ENCODE measurements at regions not wholly inside any gene's neighbourhood (a gene's known extent, or its start where the extent isn't known, plus 50 kb on each side); places are given as distances from the start of the nearest gene placed in this dataset.

- no peak for DNase-seq
These were observed 916.2 kb downstream of the GRIK2 start for GRCh38 chr6:102309700-102310099.

DNA sequence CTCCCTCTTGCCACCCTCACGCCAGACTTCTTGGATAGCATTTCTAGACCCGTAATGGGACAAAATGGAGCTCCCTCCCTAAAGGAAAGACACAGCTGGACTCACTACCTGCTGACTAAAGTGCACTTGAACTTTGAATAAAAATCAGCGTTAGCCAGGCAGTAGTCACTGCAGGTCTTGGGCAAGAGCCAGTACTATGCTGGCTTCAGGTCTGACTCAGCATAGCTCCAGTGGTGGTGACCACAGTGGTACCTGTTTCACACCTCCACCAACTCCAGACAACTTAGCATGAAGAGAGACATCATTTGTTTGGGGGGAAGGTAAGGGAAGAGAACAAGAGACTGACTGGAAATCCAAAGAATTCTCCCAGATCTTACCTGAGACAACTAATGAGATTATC lies 906.8 kb downstream of the GRIK2 start:
- DNase-seq, result no peak

DNA sequence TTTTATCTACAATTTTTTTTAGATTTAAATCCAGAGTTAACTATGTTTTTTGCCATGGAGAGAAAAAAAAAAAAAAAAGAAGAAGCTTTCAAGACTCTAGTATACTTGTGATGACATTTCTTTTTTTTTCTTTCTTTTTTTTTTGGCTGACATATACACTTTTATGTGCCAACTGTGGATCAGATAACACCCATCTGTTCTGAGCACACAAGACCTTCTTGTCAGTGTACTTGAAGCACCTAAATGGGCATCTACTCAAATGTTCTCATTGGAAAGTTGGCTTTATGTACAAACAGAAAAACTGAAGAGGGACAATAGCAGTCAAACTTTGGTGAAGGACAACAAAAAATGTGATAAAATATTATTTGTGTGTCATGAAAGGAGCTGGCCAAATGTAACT lies 904.5 kb downstream of the GRIK2 start:
- no peak for DNase-seq
